DND-41 (cell line): ENCODE measurements at regions not wholly inside any gene's neighbourhood (a gene's known extent, or its start where the extent isn't known, plus 50 kb on each side); places are given as distances from the start of the nearest gene placed in this dataset.

Experiments
- EZH2 ChIP-seq: IDR thresholded peaks from 3 replicates; pipeline ENCODE4 v1.6.1; 2012; ENCODE audit warnings: borderline replicate concordance, low read depth, mild to moderate bottlenecking, moderate library complexity, low read length, inconsistent platforms; ENCODE audit not compliant: severe bottlenecking
- TF ChIP-seq, protein P1 (sequence below): IDR thresholded peaks from 2 replicates; pipeline ENCODE4 v1.5.1; 2012; ENCODE audit warnings: borderline replicate concordance, low read length, moderate library complexity, mild to moderate bottlenecking; ENCODE audit not compliant: poor library complexity, severe bottlenecking; ENCODE audit errors: extremely low read depth

DNA sequence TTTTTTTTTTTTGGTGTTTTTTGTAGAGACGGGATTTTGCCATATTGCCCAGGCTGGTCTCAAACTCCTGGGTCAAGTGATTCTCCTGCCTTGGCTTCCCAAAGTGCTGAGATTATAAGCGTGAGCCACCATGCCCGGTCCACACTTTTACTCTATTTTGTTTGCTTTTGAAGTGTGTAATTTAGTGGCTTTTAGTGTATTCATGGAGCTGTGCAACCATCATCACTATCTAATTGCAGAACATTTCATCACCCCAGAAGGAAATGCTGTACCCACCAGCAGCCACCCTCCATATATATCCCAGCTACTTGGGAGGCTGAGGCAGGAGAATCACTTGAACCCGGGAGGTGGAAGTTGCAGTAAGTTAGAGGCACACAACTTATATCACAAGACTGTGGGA is 136.9 kb upstream of the ERRFI1 start:
- TF ChIP-seq, protein P1, sequence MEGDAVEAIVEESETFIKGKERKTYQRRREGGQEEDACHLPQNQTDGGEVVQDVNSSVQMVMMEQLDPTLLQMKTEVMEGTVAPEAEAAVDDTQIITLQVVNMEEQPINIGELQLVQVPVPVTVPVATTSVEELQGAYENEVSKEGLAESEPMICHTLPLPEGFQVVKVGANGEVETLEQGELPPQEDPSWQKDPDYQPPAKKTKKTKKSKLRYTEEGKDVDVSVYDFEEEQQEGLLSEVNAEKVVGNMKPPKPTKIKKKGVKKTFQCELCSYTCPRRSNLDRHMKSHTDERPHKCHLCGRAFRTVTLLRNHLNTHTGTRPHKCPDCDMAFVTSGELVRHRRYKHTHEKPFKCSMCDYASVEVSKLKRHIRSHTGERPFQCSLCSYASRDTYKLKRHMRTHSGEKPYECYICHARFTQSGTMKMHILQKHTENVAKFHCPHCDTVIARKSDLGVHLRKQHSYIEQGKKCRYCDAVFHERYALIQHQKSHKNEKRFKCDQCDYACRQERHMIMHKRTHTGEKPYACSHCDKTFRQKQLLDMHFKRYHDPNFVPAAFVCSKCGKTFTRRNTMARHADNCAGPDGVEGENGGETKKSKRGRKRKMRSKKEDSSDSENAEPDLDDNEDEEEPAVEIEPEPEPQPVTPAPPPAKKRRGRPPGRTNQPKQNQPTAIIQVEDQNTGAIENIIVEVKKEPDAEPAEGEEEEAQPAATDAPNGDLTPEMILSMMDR = no peak
- no peak for TF ChIP-seq EZH2
